AG09319 (cell line): ENCODE measurements at regions not wholly inside any gene's neighbourhood (a gene's known extent, or its start where the extent isn't known, plus 50 kb on each side); places are given as distances from the start of the nearest gene placed in this dataset.
A peak's percentile ranks its signal among the peaks of the same experiment; 100 is the strongest.

Source experiments
- DNase-seq: peaks from one replicate; pipeline ENCODE4 v3.0.0-alpha.2; 2010; ENCODE audit warnings: low read depth; ENCODE audit errors: extremely low read depth
- CTCF ChIP-seq: IDR thresholded peaks from 2 replicates; pipeline ENCODE4 v1.5.1; 2011; ENCODE audit warnings: low read depth, mild to moderate bottlenecking, inconsistent platforms, low read length, moderate library complexity

GRCh38 chr1:208559597-208560329 lies 315.6 kb upstream of the PLXNA2 start:
- TF ChIP-seq CTCF, result no peak
- DNase-seq, result no peak

- DNase-seq, result peak; percentile 20
- TF ChIP-seq CTCF, result no peak
Measured at GRCh38 chr1:208562151-208562960, 318.2 kb upstream of the PLXNA2 start.

GRCh38 chr1:208564466-208564865 lies 320.3 kb upstream of the PLXNA2 start:
- DNase-seq, result no peak
- TF ChIP-seq CTCF, result no peak

GRCh38 chr1:208565756-208566440 lies 321.7 kb upstream of the PLXNA2 start:
- no peak for TF ChIP-seq CTCF

GRCh38 chr1:208569181-208569580 lies 325.0 kb upstream of the PLXNA2 start:
- DNase-seq, result no peak
- TF ChIP-seq CTCF, result no peak

More at GRCh38 chr1:208565756-208566440, 321.7 kb upstream of the PLXNA2 start:
- DNase-seq, result no peak

GRCh38 chr1:208570362-208570761 lies 326.2 kb upstream of the PLXNA2 start:
- no peak for DNase-seq

More at GRCh38 chr1:208570362-208570761, 326.2 kb upstream of the PLXNA2 start:
- TF ChIP-seq CTCF, result no peak
